ENCODE measurements at regions not wholly inside any gene's neighbourhood (a gene's known extent, or its start where the extent isn't known, plus 50 kb on each side); places are given as distances from the start of the nearest gene placed in this dataset.
"Not testable (repeated sequence)": the region's sequence is repeated elsewhere in the genome, so short reads cannot be mapped to it uniquely, and the experiment has no call there.

DNA sequence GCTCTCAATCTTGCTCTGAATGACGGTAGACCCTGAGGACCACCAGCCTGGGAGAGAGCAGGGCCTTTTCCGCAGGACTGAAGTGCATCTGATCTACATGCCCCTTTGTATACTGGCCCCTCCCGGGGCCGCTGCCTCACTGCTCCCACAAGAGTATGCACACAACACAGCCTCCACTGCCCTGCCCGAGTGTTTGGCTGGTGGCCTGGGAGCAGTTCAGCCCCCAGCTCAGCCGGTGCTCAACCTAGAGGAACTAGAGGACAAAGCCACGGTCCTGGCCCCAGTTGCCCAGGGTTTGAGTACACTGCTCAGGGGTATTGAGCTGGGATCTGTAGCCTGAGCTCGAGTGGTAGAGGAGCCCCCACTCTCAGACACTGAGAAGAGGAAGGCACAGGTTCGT lies 118.9 kb upstream of the CAB39 start:
- H3K27ac ChIP-seq, result no peak overlapping the region; the same call in 1 of the 2 replicates
- no peaks in the 10 kb centered on the region for H3K9me3 ChIP-seq (replicated peaks)
- no peaks in the 10 kb centered on the region for H3K4me1 ChIP-seq
- H3K4me3 ChIP-seq, result no peak overlapping the region
- DNase-seq, result no peak
- H3K27me3 ChIP-seq, result no peaks in the 10 kb centered on the region
- no peaks in the 10 kb centered on the region for H3K36me3 ChIP-seq

DNA sequence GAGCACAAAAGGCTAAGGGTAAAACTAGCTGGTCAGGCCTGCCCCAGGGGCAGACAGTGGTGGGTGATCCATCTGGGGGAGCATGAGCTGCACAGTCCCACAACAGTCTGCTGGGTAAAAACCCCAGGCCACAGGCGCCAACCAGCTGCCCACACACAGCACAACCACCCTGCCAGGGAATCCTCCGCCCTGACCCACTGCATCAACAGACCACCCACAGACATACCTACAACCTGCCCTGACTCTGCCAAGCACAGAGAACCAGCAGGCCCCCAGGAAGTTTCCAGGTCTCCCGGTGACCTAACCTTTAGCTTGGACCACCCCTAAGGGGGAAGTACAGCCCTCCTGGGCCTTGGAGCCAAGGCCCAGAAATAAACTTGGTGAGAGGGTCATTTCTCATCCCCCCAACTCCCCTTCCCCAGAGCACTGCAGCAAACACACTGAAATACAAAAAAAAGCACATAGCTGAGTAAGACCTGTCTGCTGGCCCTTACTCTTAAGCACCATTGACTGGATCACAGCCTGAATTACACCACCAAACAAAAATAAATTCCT lies 118.3 kb upstream of the CAB39 start:
- Histone ChIP-seq H3K9me3 (replicated peaks) (no peaks in the 10 kb centered on the region), H3K27me3 (no peaks in the 10 kb centered on the region), H3K36me3 (no peaks in the 10 kb centered on the region), H3K4me3 (no peak overlapping the region), H3K27ac (no peak overlapping the region; the same call in 1 of the 2 replicates), H3K4me1 (no peaks in the 10 kb centered on the region)
- DNase-seq, result peak; percentile 48 to 58

DNA sequence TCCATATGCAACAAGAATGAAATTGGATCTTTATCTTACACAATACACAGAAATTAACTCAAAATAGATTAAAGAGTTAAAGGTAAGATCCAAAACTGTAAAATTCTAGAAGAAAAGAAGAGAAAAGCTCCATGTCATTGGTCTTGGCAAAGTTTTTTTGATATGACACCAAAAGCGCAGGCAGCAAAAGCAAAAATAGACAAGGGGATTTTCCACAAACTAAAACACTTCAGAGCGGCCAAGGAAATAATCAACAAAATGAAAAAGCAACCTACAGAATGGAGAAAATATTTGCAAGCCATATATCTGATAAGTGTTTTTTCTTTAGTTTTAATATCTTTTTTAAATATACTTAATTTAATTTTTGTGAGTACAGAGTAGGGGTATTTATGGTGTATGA lies 112.8 kb upstream of the CAB39 start:
- DNase-seq, result no peak
- Histone ChIP-seq H3K27ac (no peak overlapping the region), H3K4me1 (no peaks in the 10 kb centered on the region)

DNA sequence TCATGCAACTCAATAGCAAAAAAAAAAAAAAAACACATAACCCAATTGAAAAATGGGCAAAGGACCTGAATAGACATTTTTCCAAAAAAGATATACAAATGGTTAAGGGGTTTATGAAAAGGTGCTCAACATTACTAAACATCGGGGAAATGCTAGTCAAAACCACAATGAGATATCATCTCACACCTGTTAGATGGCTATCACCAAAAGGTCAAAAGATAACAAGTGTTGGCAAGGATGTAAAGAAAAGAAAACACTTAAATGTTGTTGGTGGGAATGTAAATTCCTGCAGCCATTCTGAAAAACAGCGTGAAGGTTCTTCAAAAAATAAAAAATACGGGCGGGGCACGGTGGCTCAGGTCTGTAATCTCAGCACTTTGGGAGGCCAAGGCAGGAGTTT lies 112.4 kb upstream of the CAB39 start:
- H3K27ac ChIP-seq, result no peak overlapping the region
- no peak overlapping the region for H3K4me3 ChIP-seq
- H3K27me3 ChIP-seq, result no peaks in the 10 kb centered on the region
- H3K9me3 ChIP-seq (replicated peaks), result no peaks in the 10 kb centered on the region
- H3K36me3 ChIP-seq, result no peaks in the 10 kb centered on the region
- H3K4me1 ChIP-seq, result no peaks in the 10 kb centered on the region
- DNase-seq, result no peak

More for the DNA sequence above, 112.8 kb upstream of the CAB39 start:
- Histone ChIP-seq H3K27me3 (no peaks in the 10 kb centered on the region), H3K4me3 (no peak overlapping the region), H3K9me3 (replicated peaks) (no peaks in the 10 kb centered on the region), H3K36me3 (no peaks in the 10 kb centered on the region)

DNA sequence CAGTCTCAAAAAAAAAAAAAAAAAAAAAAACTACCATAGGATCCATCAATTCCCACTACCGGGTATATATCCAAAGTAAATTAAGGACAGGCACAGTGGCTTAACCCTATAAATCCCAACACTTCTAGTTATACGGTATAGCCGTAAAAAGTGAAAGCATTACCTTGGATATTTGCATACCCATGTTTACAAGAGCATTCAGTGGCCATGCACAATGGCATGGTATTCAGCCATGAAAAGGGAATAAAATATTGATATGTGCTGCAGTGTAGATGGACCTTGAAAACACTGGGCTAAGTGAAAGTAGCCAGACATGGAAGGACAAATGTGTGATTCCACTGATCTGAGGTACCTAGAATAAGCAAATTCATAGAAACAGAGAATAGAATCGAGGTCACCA lies 111.8 kb upstream of the CAB39 start:
- no peaks in the 10 kb centered on the region for H3K27me3 ChIP-seq
- no peak overlapping the region for H3K4me3 ChIP-seq
- DNase-seq, result no peak
- H3K9me3 ChIP-seq (replicated peaks), result no peaks in the 10 kb centered on the region
- H3K36me3 ChIP-seq, result no peaks in the 10 kb centered on the region
- no peaks in the 10 kb centered on the region for H3K4me1 ChIP-seq
- H3K27ac ChIP-seq, result no peak overlapping the region

DNA sequence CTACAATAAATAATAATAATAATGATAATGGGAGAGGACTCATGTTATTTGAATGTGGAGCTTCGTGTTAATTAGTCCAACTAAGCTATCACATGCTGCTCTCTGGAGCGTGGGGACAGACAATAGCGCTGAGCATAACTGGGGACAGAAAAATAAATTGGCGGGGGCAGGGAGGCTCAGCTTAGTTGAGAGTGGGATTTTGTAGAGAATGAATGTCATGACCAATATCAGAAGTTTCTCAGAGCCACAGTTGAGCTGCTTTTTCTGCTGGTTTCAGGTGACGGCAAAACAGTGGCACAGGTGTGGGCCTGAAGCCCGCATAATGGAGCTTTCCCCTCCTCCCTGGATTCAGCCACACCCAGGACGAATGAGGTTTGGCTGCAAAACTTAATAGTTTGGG lies 111.1 kb upstream of the CAB39 start:
- H3K27ac ChIP-seq, result no peak overlapping the region
- H3K9me3 ChIP-seq (replicated peaks), result no peaks in the 10 kb centered on the region
- H3K27me3 ChIP-seq, result no peaks in the 10 kb centered on the region
- H3K4me3 ChIP-seq, result no peak overlapping the region
- DNase-seq, result no peak
- no peaks in the 10 kb centered on the region for H3K36me3 ChIP-seq
- H3K4me1 ChIP-seq, result no peaks in the 10 kb centered on the region

DNA sequence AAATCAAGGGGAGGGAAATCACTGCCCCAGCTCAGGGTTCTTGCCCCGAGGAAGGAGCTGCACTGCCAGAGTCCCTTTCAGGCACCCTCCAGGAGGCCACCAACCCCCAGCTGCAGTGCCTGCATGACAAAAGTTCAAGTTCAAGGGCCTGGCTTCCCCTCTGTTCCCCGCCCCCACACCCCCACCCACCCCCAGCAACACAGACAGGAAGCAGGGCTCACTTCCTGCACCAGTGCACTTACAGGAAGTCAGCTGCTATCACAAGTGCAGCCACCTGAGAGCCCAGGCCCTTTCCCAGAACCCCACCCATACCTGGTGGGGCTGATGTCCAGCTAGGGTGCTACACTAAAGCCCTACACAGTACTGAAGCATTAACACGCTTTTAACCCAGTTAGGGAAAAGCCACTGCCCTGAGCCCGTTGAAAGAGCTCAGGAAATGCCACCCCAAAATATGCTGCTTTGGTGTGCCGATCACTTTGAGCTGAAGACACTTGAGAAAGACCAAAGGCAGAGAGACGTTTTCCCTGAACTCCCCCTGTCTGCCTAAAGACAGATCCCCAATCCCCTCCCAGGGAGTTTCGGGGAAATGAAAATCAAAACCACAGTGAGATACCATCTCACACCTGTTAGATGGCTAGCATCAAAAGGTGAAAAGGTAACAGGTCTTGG lies 109.9 kb upstream of the CAB39 start:
- H3K27me3 ChIP-seq, result no peaks in the 10 kb centered on the region
- H3K27ac ChIP-seq, result no peak overlapping the region
- no peaks in the 10 kb centered on the region for H3K4me1 ChIP-seq
- no peaks in the 10 kb centered on the region for H3K9me3 ChIP-seq (replicated peaks)
- H3K36me3 ChIP-seq, result no peaks in the 10 kb centered on the region
- H3K4me3 ChIP-seq, result no peak overlapping the region
- no peak for DNase-seq

DNA sequence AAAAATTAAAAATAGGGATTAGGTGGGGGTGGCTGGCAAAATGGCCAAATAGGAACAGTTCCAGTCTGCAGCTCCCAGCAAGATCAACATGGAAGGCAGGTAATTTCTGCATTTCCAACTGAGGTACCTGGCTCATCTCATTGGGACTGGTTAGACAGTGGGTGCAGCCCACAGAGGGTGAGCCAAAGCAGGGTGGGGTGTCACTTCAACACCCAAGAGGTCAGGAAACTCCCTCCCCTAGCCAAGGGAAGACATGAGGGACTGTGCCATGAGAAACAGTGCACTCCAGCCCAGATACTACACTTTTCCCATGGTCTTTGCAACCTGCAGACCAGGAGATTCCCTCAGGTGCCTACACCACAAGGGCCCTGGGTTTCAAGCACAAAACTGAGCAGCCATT lies 109.3 kb upstream of the CAB39 start:
- H3K27ac ChIP-seq; H3K9me3 ChIP-seq (replicated peaks); H3K4me3 ChIP-seq; H3K36me3 ChIP-seq; H3K4me1 ChIP-seq; DNase-seq; H3K27me3 ChIP-seq: not testable (repeated sequence)

DNA sequence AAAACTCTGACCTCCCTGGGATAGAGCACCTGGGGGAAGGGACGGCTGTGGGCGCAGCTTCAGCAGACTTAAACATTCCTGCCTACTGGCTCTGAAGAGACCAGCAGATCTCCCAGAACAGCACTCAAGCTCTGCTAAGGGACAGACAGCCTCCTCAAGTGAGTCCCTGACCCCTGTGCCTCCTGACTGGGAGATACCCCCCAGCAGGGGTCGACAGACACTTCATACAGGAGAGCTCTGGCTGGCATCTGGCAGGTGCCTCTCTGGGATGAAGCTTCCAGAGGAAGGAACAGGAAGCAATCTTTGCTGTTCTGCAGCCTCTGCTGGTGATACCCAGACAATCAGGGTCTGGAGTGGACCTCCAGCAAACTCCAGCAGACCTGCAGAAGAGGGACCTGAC lies 108.5 kb upstream of the CAB39 start:
- H3K27ac ChIP-seq; H3K27me3 ChIP-seq; H3K4me3 ChIP-seq; H3K4me1 ChIP-seq; H3K9me3 ChIP-seq (replicated peaks); DNase-seq; H3K36me3 ChIP-seq: not testable (repeated sequence)

DNA sequence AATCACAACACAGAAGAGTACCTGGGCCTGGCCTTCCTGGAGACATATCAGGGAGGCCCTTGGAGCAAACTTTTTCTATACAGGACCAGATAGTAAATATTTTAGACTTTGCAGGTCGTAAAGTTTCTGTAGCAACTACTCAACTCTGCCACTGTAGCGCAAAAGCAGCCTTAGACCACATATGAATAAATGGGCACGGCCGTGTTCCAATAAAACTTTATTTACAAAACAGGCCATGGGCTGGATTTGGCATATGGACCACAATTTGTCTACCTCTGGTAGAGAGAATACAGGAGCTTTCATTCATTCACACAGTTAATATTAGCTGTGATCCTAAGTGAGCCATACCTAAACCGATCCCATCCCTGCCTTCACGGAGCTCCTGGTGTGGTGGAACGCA lies 98.6 kb upstream of the CAB39 start:
- Histone ChIP-seq H3K27me3 (no peaks in the 10 kb centered on the region), H3K4me1 (peaks cover 11% of the 10 kb centered on the region; the same call in 1 of the 2 replicates), H3K9me3 (replicated peaks) (no peaks in the 10 kb centered on the region), H3K4me3 (no peak overlapping the region), H3K36me3 (no peaks in the 10 kb centered on the region), H3K27ac (no peak overlapping the region)
- DNase-seq, result no peak

DNA sequence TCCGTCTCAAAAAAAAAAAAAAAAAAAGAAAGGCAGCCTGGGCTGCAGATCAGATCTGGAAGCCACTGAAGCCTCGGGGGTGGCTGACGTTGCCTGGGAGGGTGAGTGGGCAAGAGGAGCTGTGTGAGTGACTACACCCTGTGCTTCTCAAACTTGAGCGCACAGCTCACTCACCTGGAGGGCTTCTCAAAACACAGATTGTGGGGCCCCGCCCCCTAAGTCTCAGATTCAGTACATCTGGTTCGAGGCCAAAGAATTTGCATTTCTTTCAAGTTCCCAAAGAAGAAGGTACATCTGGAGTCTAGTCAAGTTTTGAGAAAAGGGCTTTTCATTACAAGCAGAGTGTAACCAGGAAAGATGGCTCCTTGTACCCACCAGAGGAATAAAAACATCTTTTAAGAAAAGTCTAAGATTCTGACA lies 97.7 kb upstream of the CAB39 start:
- Histone ChIP-seq H3K4me3 (no peak overlapping the region), H3K4me1 (peaks cover 11% of the 10 kb centered on the region; the same call in 1 of the 2 replicates), H3K9me3 (replicated peaks) (no peaks in the 10 kb centered on the region), H3K36me3 (no peaks in the 10 kb centered on the region), H3K27ac (no peak overlapping the region), H3K27me3 (no peaks in the 10 kb centered on the region)
- no peak for DNase-seq

DNA sequence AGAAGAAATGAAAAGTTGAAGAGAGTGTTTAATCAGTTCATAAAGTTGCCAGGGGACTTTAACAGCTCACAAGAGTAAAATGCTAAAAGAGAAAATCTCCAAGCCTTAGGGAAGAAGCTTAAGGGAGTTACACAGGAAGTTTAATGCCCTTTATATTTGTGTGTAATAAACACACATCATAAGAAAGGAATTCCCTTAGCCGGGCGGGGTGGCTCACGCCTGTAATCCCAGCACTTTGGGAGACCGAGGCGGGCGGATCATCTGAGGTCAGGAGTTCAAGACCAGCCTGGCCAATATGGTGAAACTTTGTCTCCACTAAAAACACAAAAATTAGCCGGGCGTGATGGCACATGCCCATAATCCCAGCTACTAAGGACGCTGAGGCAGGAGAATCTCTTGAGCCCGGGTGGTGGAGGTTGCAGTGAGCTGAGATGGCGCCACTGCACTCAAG lies 95.4 kb upstream of the CAB39 start:
- H3K4me1 ChIP-seq, result peaks cover 11% of the 10 kb centered on the region; the same call in 1 of the 2 replicates
- H3K4me3 ChIP-seq; H3K27ac ChIP-seq; H3K27me3 ChIP-seq; H3K36me3 ChIP-seq; H3K9me3 ChIP-seq (replicated peaks): not testable (repeated sequence)
- DNase-seq, result peak in 1 of 2 experiments; percentile 28

DNA sequence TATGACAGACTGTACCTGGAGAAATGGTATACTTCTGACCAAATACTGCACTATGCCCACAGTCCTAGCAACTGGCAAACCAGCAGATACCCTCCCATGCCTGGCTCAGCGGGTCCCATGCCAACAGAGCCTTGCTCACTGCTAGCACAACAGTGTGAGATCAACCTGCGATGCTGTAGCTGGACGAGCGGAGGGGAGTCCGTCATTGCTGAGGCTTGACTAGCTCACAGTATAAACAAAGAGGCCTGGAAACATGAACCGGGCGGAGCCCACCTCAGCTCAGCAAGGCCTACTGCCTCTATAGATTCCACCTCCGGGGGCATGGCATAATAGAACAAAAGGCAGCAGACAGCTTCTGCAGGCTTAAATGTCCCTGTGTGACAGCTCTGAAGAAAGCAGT lies 93.2 kb upstream of the CAB39 start:
- DNase-seq, result no peak
- peaks cover 1% of the 10 kb centered on the region; the same call in 1 of the 2 replicates for H3K9me3 ChIP-seq (replicated peaks)
- H3K27me3 ChIP-seq, result no peaks in the 10 kb centered on the region
- no peaks in the 10 kb centered on the region for H3K36me3 ChIP-seq
- H3K27ac ChIP-seq, result no peak overlapping the region
- H3K4me3 ChIP-seq, result no peak overlapping the region
- peaks cover 11% of the 10 kb centered on the region; the same call in 1 of the 2 replicates for H3K4me1 ChIP-seq

DNA sequence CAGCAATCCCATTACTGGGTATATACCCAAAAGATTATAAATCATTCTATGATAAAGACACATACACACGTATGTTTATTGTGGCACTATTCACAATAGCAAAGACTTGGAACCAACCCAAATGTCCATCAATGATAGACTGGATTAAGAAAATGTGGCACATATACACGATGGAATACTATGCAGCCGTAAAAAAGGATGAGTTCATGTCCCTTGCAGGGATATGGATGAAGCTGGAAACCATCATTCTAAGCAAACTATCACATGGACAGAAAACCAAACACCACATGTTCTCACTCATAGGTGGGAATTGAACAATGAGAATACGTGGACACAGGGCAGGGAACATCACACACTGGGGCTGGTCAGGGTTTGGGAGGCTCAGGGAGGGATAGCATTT lies 87.4 kb upstream of the CAB39 start:
- H3K36me3 ChIP-seq; DNase-seq; H3K4me1 ChIP-seq; H3K27ac ChIP-seq; H3K4me3 ChIP-seq; H3K27me3 ChIP-seq; H3K9me3 ChIP-seq (replicated peaks): not testable (repeated sequence)

DNA sequence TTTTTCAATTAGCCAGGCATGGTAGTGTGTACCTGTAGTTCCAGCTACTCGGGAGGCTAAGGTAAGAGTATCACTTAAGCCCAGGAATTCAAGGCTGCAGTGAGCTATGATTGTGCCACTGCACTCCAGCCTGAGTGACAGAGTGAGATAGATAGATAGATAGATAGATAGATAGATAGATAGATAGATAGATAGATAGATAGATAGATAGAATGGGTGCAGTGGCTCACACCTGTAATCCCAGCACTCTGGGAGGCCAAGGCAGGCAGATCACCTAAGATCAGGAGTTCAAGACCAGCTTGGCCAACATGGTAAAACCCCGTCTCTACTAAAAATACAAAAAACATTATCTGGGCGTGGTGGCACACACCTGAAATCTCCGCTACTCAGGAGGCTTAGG lies 85.6 kb upstream of the CAB39 start:
- not testable (repeated sequence) for H3K36me3 ChIP-seq; H3K27ac ChIP-seq; H3K27me3 ChIP-seq; H3K4me3 ChIP-seq; H3K9me3 ChIP-seq (replicated peaks); DNase-seq; H3K4me1 ChIP-seq

Data from SJCRH30 (cell line).